Skin of body (tissue), 1 donor: ENCODE measurements at regions not wholly inside any gene's neighbourhood (a gene's known extent, or its start where the extent isn't known, plus 50 kb on each side); places are given as distances from the start of the nearest gene placed in this dataset.
"Not testable (repeated sequence)": the region's sequence is repeated elsewhere in the genome, so short reads cannot be mapped to it uniquely, and the experiment has no call there.

Experiments used
- DNase-seq: peaks from one replicate; lab custom pipeline; 2025; lab: John Stamatoyannopoulos, UW

- no peak for DNase-seq
Measured at GRCh38 chr3:23128655-23129054, 74.5 kb upstream of the UBE2E2 start.

- DNase-seq = peak; percentile 72
Measured at GRCh38 chr3:23129117-23129516, 74.0 kb upstream of the UBE2E2 start.

GRCh38 chr3:23129817-23130216, 73.3 kb upstream of the UBE2E2 start:
- peak; percentile 33 for DNase-seq

- no peak for DNase-seq
Measured at GRCh38 chr3:23130406-23130805, 72.7 kb upstream of the UBE2E2 start.

GRCh38 chr3:23135026-23135785, 67.9 kb upstream of the UBE2E2 start:
- no peak for DNase-seq

GRCh38 chr3:23136054-23136453, 67.1 kb upstream of the UBE2E2 start:
- DNase-seq = no peak

- not testable (repeated sequence) for DNase-seq
Measured at GRCh38 chr3:23144051-23144450, 59.1 kb upstream of the UBE2E2 start.

- DNase-seq = no peak
Measured at GRCh38 chr3:23146163-23146562, 57.0 kb upstream of the UBE2E2 start.

GRCh38 chr3:23152989-23153388, 50.1 kb upstream of the UBE2E2 start:
- no peak for DNase-seq
